Vagina (tissue), 2 donors: ENCODE measurements at regions not wholly inside any gene's neighbourhood (a gene's known extent, or its start where the extent isn't known, plus 50 kb on each side); places are given as distances from the start of the nearest gene placed in this dataset.

Experiments
- DNase-seq, 2 donors: peaks; one replicate each; pipeline ENCODE4 v3.0.0-alpha.2; 2017; ENCODE audit errors: extremely low spot score in 2 of 2
- H3K27ac ChIP-seq: fragments of 200-600 bp; sonication (generic); one replicate; pipeline ENCODE4 v1.5.1; 2019
- H3K27me3 ChIP-seq: fragments of 200-600 bp; sonication (generic); one replicate; pipeline ENCODE4 v1.5.1; 2019
- H3K36me3 ChIP-seq, 2 donors: fragments of 200-600 bp; sonication (generic); one replicate each; pipeline ENCODE4 v1.5.1; 2017 to 2019
- H3K4me1 ChIP-seq: fragments of 200-600 bp; sonication (generic); one replicate; pipeline ENCODE4 v1.5.1; 2019
- H3K4me3 ChIP-seq, 2 donors: fragments of 200-600 bp; sonication (generic); 1 replicate in 1 of 2; 2 replicates in 1 of 2; pipeline ENCODE4 v1.5.1; 2016 to 2019
- H3K9me3 ChIP-seq: fragments of 200-600 bp; sonication (generic); one replicate; pipeline ENCODE4 v1.5.1; 2019
- POLR2A ChIP-seq, 2 donors: fragments of 450-650 bp; IDR thresholded peaks; one replicate each; pipeline ENCODE4 v1.6.1; 2017; ENCODE audit warnings: antibody characterized with exemption in 2 of 2, mild to moderate bottlenecking in 2 of 2, moderate library complexity in 2 of 2
- POLR2AphosphoS5 ChIP-seq, 2 donors: sonication (generic); formaldehyde crosslinking; IDR thresholded peaks; one replicate each; pipeline ENCODE4 v1.9.0; 2017; ENCODE audit warnings: antibody characterized with exemption in 2 of 2, mild to moderate bottlenecking in 2 of 2, low read depth in 1 of 2; ENCODE audit not compliant: insufficient read depth in 1 of 2
- intact Hi-C: fragments of 100-400 bp; cut with DNase I; formaldehyde crosslinking; loops from one replicate; pipeline ENCODE4 v1.15.1; 2023
- TF ChIP-seq, protein P1 (sequence below), 3 experiments: fragments of 450-650 bp in 2 of 3; fragments of 200-600 bp in 1 of 3; sonication (generic) in 1 of 3; IDR thresholded peaks; one replicate each; pipeline ENCODE4 v1.5.1; 2017 to 2019; ENCODE audit warnings: antibody characterized with exemption in 3 of 3, mild to moderate bottlenecking in 2 of 3, moderate library complexity in 2 of 3

DNA sequence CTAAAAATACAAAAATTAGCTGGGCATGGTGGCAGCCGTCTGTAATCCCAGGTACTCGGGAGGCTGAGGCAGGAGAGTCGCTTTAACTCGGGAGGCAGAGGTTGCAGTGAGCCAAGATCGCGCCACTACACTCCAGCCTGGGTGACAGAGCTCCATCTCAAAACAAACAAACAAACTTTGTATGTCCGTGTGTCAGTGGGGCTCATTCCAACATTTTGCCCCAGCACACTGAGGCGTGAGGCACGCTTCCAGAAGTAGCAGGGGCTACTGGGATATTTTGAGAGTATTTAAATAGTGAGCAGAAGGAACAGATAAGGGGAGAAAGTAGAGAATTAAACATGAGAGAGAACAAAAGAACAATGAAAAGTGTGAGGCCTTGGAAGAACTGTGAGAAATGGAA lies 83.3 kb upstream of the TANK start:
- TF ChIP-seq POLR2AphosphoS5 (IDR thresholded peaks at IDR 0.05; ENCODE audit: insufficient read depth in 1 of 2, low read depth in 1 of 2) (no peak), POLR2A (IDR thresholded peaks at IDR 0.05) (no peak)
- TF ChIP-seq, protein P1, sequence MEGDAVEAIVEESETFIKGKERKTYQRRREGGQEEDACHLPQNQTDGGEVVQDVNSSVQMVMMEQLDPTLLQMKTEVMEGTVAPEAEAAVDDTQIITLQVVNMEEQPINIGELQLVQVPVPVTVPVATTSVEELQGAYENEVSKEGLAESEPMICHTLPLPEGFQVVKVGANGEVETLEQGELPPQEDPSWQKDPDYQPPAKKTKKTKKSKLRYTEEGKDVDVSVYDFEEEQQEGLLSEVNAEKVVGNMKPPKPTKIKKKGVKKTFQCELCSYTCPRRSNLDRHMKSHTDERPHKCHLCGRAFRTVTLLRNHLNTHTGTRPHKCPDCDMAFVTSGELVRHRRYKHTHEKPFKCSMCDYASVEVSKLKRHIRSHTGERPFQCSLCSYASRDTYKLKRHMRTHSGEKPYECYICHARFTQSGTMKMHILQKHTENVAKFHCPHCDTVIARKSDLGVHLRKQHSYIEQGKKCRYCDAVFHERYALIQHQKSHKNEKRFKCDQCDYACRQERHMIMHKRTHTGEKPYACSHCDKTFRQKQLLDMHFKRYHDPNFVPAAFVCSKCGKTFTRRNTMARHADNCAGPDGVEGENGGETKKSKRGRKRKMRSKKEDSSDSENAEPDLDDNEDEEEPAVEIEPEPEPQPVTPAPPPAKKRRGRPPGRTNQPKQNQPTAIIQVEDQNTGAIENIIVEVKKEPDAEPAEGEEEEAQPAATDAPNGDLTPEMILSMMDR (IDR thresholded peaks at IDR 0.05), result no peak
- no peak overlapping the region for H3K27ac ChIP-seq
- no peak overlapping the region for H3K4me3 ChIP-seq
- H3K36me3 ChIP-seq, result no peaks in the 10 kb centered on the region
- intact Hi-C loops, result no loop called here
- H3K4me1 ChIP-seq, result peaks cover 19% of the 10 kb centered on the region
- H3K27me3 ChIP-seq, result no peaks in the 10 kb centered on the region
- H3K9me3 ChIP-seq, result no peaks in the 10 kb centered on the region
- no peak for DNase-seq

GRCh38 chr2:161077367-161078210 lies 82.6 kb upstream of the TANK start:
- no peak for DNase-seq
- Histone ChIP-seq H3K27ac (peak overlapping the region; percentile 10), H3K27me3 (no peaks in the 10 kb centered on the region), H3K9me3 (no peaks in the 10 kb centered on the region), H3K4me1 (peaks cover 19% of the 10 kb centered on the region), H3K36me3 (no peaks in the 10 kb centered on the region), H3K4me3 (no peak overlapping the region)
- TF ChIP-seq, protein P1 (IDR thresholded peaks at IDR 0.05), result no peak
- TF ChIP-seq POLR2AphosphoS5 (IDR thresholded peaks at IDR 0.05; ENCODE audit: insufficient read depth in 1 of 2, low read depth in 1 of 2), result peak in 1 of 2 donors; percentile 37
- intact Hi-C loops, result no loop called here

DNA sequence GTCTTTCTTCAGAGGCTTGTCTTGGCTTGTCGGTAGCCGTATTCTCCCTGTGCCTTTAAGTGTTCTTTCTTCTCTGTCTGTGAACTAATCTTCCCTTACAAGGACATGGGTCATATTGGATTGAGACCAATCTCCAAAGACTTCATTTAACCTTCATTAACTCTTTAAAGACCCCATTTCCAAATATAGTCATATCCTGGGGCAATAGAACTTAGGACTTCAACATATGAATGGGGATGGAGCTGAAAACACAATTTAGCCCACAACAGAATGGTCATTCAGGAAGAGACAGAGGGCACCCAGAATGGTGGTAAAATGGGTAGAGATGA lies 82.1 kb upstream of the TANK start:
- no peak for DNase-seq
- peak overlapping the region; percentile 10 for H3K27ac ChIP-seq
- no peaks in the 10 kb centered on the region for H3K27me3 ChIP-seq
- H3K4me3 ChIP-seq, result no peak overlapping the region
- no peaks in the 10 kb centered on the region for H3K36me3 ChIP-seq
- TF ChIP-seq, protein P1 (IDR thresholded peaks at IDR 0.05), result no peak
- TF ChIP-seq POLR2AphosphoS5 (IDR thresholded peaks at IDR 0.05; ENCODE audit: insufficient read depth in 1 of 2, low read depth in 1 of 2) (peak in 1 of 2 donors; percentile 7), POLR2A (IDR thresholded peaks at IDR 0.05) (no peak)
- peaks cover 19% of the 10 kb centered on the region for H3K4me1 ChIP-seq
- no peaks in the 10 kb centered on the region for H3K9me3 ChIP-seq
- intact Hi-C loops, result no loop called here

DNA sequence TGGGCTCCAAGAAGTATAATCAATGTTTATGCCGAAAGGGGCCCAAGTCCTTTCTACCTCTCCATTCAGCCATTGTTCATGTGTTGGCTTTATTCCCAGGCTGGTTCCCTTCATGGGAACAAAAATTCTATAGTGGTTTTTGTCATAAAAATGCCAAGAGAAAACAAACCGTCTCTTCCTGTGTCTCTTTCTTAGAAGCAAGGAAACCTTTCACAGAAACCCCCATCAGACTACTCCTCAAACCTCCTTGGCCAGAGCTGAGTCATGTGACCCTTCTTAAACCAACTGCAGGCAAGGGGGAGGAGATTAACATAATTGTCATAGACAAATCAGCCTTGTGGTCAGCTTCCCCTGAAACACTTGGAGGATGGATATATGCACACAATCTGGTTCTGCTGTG lies 75.1 kb upstream of the TANK start:
- no peak for DNase-seq
- Histone ChIP-seq H3K9me3 (no peaks in the 10 kb centered on the region), H3K4me3 (no peak overlapping the region), H3K27ac (no peak overlapping the region), H3K27me3 (no peaks in the 10 kb centered on the region), H3K4me1 (no peaks in the 10 kb centered on the region), H3K36me3 (no peaks in the 10 kb centered on the region)
- TF ChIP-seq POLR2AphosphoS5 (IDR thresholded peaks at IDR 0.05; ENCODE audit: insufficient read depth in 1 of 2, low read depth in 1 of 2) (no peak), POLR2A (IDR thresholded peaks at IDR 0.05) (no peak)
- TF ChIP-seq, protein P1 (IDR thresholded peaks at IDR 0.05), result no peak
- intact Hi-C loops, result no loop called here

DNA sequence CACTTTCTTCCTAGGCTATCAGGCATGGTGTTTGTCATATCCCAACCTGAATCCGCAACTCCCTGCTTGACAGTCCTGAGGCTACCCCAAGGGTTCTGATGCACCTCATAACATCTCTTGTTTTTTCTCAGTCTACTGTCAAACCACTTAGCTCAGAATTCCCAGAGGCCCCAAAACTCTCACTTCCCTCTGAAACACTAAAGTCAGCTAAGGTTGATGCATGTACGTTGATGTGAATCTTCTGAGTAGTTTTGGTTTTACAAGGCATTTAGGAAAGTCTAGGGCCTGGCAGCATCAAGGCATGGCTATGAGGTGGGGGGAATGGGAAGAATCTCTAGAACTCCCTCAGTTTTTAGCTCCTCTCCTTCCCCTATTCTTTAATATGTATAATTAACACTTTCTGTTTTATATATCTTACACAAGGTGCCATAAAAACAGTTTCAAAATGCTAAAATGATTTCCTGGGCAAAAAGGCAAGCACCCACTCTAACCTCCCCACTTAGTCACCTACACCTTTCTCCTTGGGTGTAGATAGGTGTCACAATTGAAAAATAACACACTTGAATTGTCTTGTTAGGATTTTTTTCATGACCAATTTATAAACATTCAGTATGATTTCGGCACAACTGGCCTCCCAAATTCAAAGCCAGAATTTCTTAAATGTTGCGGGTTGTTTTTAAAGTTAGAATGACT lies 71.4 kb upstream of the TANK start:
- H3K27me3 ChIP-seq, result no peaks in the 10 kb centered on the region
- H3K4me3 ChIP-seq, result no peak overlapping the region
- no peaks in the 10 kb centered on the region for H3K4me1 ChIP-seq
- TF ChIP-seq, protein P1 (IDR thresholded peaks at IDR 0.05), result no peak
- TF ChIP-seq POLR2A (IDR thresholded peaks at IDR 0.05) (no peak), POLR2AphosphoS5 (IDR thresholded peaks at IDR 0.05; ENCODE audit: insufficient read depth in 1 of 2, low read depth in 1 of 2) (no peak)
- intact Hi-C loops, result no loop called here
- DNase-seq, result no peak
- H3K9me3 ChIP-seq, result no peaks in the 10 kb centered on the region
- H3K27ac ChIP-seq, result no peak overlapping the region
- no peaks in the 10 kb centered on the region for H3K36me3 ChIP-seq
